ENCODE measurements at regions not wholly inside any gene's neighbourhood (a gene's known extent, or its start where the extent isn't known, plus 50 kb on each side); places are given as distances from the start of the nearest gene placed in this dataset.
"Not testable (repeated sequence)": the region's sequence is repeated elsewhere in the genome, so short reads cannot be mapped to it uniquely, and the experiment has no call there.

- H3K4me1 Mint-ChIP-seq (ENCODE audit: low read depth) = no peaks in the 10 kb centered on the region
- DNase-seq = no peak
- H3K9me3 Mint-ChIP-seq = peaks cover 8% of the 10 kb centered on the region
- intact Hi-C loops (cut with DNase I, micrococcal nuclease) = no loop called here
- peaks cover 2% of the 10 kb centered on the region for H3K27me3 Mint-ChIP-seq
- ChIA-PET POLR2A (no interaction called here), CTCF (no interaction called here)
- Histone ChIP-seq H3K36me3 (ENCODE audit: insufficient read depth, low read length) (no peaks in the 10 kb centered on the region), H3K4me3 (ENCODE audit: low read length) (no peak overlapping the region), H3K9me3 (ENCODE audit: control insufficient read depth in 1 of 2, insufficient read depth in 1 of 2, low read length in 2 of 2) (no peaks in the 10 kb centered on the region), H3K27me3 (ENCODE audit: control insufficient read depth in 1 of 2, insufficient read depth in 2 of 2, low read length in 2 of 2) (no peaks in the 10 kb centered on the region), H3K27ac (ENCODE audit: low read depth in 1 of 2, low read length in 2 of 2) (no peak overlapping the region), H3K4me1 (ENCODE audit: insufficient read depth, low read length) (no peaks in the 10 kb centered on the region)
- H3K36me3 Mint-ChIP-seq (ENCODE audit: low read depth) = no peaks in the 10 kb centered on the region
- TF ChIP-seq, protein P1, sequence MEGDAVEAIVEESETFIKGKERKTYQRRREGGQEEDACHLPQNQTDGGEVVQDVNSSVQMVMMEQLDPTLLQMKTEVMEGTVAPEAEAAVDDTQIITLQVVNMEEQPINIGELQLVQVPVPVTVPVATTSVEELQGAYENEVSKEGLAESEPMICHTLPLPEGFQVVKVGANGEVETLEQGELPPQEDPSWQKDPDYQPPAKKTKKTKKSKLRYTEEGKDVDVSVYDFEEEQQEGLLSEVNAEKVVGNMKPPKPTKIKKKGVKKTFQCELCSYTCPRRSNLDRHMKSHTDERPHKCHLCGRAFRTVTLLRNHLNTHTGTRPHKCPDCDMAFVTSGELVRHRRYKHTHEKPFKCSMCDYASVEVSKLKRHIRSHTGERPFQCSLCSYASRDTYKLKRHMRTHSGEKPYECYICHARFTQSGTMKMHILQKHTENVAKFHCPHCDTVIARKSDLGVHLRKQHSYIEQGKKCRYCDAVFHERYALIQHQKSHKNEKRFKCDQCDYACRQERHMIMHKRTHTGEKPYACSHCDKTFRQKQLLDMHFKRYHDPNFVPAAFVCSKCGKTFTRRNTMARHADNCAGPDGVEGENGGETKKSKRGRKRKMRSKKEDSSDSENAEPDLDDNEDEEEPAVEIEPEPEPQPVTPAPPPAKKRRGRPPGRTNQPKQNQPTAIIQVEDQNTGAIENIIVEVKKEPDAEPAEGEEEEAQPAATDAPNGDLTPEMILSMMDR (IDR thresholded peaks at IDR 0.05) = no peak
- no peak overlapping the region for H3K27ac Mint-ChIP-seq
- ATAC-seq (ENCODE audit: poor library complexity) = no peak
- H3K4me3 Mint-ChIP-seq = no peak overlapping the region
These were observed 290.7 kb upstream of the KIAA1217 start for GRCh38 chr10:23918090-23918723.

DNA sequence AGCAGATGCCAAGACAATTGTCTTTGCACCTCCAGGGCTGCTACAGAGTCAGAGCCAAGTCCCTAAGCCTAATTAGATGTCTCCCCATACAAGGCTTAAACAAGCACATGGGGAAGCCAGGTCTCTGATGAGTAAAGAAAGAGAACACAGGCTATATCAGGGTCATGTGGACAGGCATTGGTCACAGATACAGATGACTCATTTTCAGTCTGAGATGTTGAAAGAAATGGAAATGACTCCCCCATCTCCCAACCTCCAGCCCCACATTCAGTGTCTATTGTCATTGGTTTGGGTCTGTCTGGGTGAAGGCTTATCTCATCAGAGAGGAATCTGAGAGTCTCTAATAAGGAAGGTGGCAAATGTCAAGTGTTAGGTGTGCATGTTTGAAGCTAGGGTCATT is 290.1 kb upstream of the KIAA1217 start:
- Histone ChIP-seq H3K36me3 (ENCODE audit: insufficient read depth, low read length) (no peaks in the 10 kb centered on the region), H3K9me3 (ENCODE audit: control insufficient read depth in 1 of 2, insufficient read depth in 1 of 2, low read length in 2 of 2) (no peaks in the 10 kb centered on the region), H3K27me3 (ENCODE audit: control insufficient read depth in 1 of 2, insufficient read depth in 2 of 2, low read length in 2 of 2) (no peaks in the 10 kb centered on the region), H3K27ac (ENCODE audit: low read depth in 1 of 2, low read length in 2 of 2) (no peak overlapping the region), H3K4me1 (ENCODE audit: insufficient read depth, low read length) (no peaks in the 10 kb centered on the region), H3K4me3 (ENCODE audit: low read length) (no peak overlapping the region)
- no peaks in the 10 kb centered on the region for H3K36me3 Mint-ChIP-seq (ENCODE audit: low read depth)
- intact Hi-C loops (cut with DNase I, micrococcal nuclease) = no loop called here
- H3K27ac Mint-ChIP-seq = no peak overlapping the region
- ChIA-PET POLR2A (no interaction called here), CTCF (no interaction called here)
- TF ChIP-seq, protein P1 (IDR thresholded peaks at IDR 0.05) = no peak
- peaks cover 8% of the 10 kb centered on the region for H3K9me3 Mint-ChIP-seq
- peaks cover 5% of the 10 kb centered on the region for H3K27me3 Mint-ChIP-seq
- H3K4me1 Mint-ChIP-seq (ENCODE audit: low read depth) = no peaks in the 10 kb centered on the region
- H3K4me3 Mint-ChIP-seq = no peak overlapping the region
- DNase-seq (no peak), ATAC-seq (ENCODE audit: poor library complexity) (no peak)

- Mint-ChIP-seq H3K27ac (no peak overlapping the region), H3K36me3 (ENCODE audit: low read depth) (no peaks in the 10 kb centered on the region), H3K27me3 (peaks cover 5% of the 10 kb centered on the region), H3K4me1 (ENCODE audit: low read depth) (no peaks in the 10 kb centered on the region), H3K4me3 (no peak overlapping the region), H3K9me3 (no peaks in the 10 kb centered on the region)
- Histone ChIP-seq H3K4me3 (ENCODE audit: low read length) (no peak overlapping the region), H3K36me3 (ENCODE audit: insufficient read depth, low read length) (no peaks in the 10 kb centered on the region), H3K27ac (ENCODE audit: low read depth in 1 of 2, low read length in 2 of 2) (no peak overlapping the region), H3K4me1 (ENCODE audit: insufficient read depth, low read length) (no peaks in the 10 kb centered on the region), H3K27me3 (ENCODE audit: control insufficient read depth in 1 of 2, insufficient read depth in 2 of 2, low read length in 2 of 2) (no peaks in the 10 kb centered on the region), H3K9me3 (ENCODE audit: control insufficient read depth in 1 of 2, insufficient read depth in 1 of 2, low read length in 2 of 2) (no peaks in the 10 kb centered on the region)
- POLR2A ChIA-PET = no interaction called here
- intact Hi-C loops (cut with DNase I, micrococcal nuclease) = no loop called here
- TF ChIP-seq, protein P1 (IDR thresholded peaks at IDR 0.05) = no peak
- DNase-seq (no peak), ATAC-seq (ENCODE audit: poor library complexity) (no peak)
- CTCF ChIA-PET = no interaction called here
These were observed 281.2 kb upstream of the KIAA1217 start for GRCh38 chr10:23927576-23928325.

- ATAC-seq (ENCODE audit: poor library complexity); H3K9me3 ChIP-seq (ENCODE audit: control insufficient read depth in 1 of 2, insufficient read depth in 1 of 2, low read length in 2 of 2); H3K27ac ChIP-seq (ENCODE audit: low read depth in 1 of 2, low read length in 2 of 2); CTCF ChIA-PET; H3K4me3 ChIP-seq (ENCODE audit: low read length); POLR2A ChIA-PET; H3K27ac Mint-ChIP-seq; H3K27me3 Mint-ChIP-seq; H3K36me3 ChIP-seq (ENCODE audit: insufficient read depth, low read length); H3K4me3 Mint-ChIP-seq; DNase-seq; intact Hi-C loops (cut with DNase I, micrococcal nuclease); H3K27me3 ChIP-seq (ENCODE audit: control insufficient read depth in 1 of 2, insufficient read depth in 2 of 2, low read length in 2 of 2); H3K36me3 Mint-ChIP-seq (ENCODE audit: low read depth); H3K4me1 ChIP-seq (ENCODE audit: insufficient read depth, low read length); H3K9me3 Mint-ChIP-seq; H3K4me1 Mint-ChIP-seq (ENCODE audit: low read depth): not testable (repeated sequence)
These were observed 274.9 kb upstream of the KIAA1217 start for GRCh38 chr10:23934023-23934422.

Data from CD4-positive, alpha-beta T cell (primary cell).